ENCODE measurements at regions not wholly inside any gene's neighbourhood (a gene's known extent, or its start where the extent isn't known, plus 50 kb on each side); places are given as distances from the start of the nearest gene placed in this dataset.

GRCh38 chr6:144736763-144737162, 451.6 kb downstream of the UTRN start:
- Histone ChIP-seq H3K27me3 (ENCODE audit: insufficient read depth, low read depth, severe bottlenecking) (no peaks in the 10 kb centered on the region), H3K36me3 (no peaks in the 10 kb centered on the region), H3K9me3 (ENCODE audit: severe bottlenecking) (no peaks in the 10 kb centered on the region), H3K27ac (no peak overlapping the region), H3K4me3 (ENCODE audit: low read depth, low read length) (no peak overlapping the region)
- no peak for DNase-seq
- TF ChIP-seq CTCF (IDR thresholded peaks at IDR 0.05; ENCODE audit: low read depth, low read length), result no peak

- Histone ChIP-seq H3K9me3 (ENCODE audit: severe bottlenecking) (no peaks in the 10 kb centered on the region), H3K27ac (no peak overlapping the region), H3K4me3 (ENCODE audit: low read depth, low read length) (no peak overlapping the region), H3K27me3 (ENCODE audit: insufficient read depth, low read depth, severe bottlenecking) (no peaks in the 10 kb centered on the region), H3K36me3 (no peaks in the 10 kb centered on the region)
- DNase-seq, result peak; percentile 33
- no peak for TF ChIP-seq CTCF (IDR thresholded peaks at IDR 0.05; ENCODE audit: low read depth, low read length)
These were observed 452.9 kb downstream of the UTRN start for GRCh38 chr6:144737998-144738397.

GRCh38 chr6:144739873-144740272, 454.7 kb downstream of the UTRN start:
- H3K4me3 ChIP-seq (ENCODE audit: low read depth, low read length), result no peak overlapping the region
- H3K36me3 ChIP-seq, result no peaks in the 10 kb centered on the region
- no peaks in the 10 kb centered on the region for H3K27me3 ChIP-seq (ENCODE audit: insufficient read depth, low read depth, severe bottlenecking)
- no peak overlapping the region for H3K27ac ChIP-seq
- H3K9me3 ChIP-seq (ENCODE audit: severe bottlenecking), result no peaks in the 10 kb centered on the region
- no peak for TF ChIP-seq CTCF (IDR thresholded peaks at IDR 0.05; ENCODE audit: low read depth, low read length)
- no peak for DNase-seq

- no peak for TF ChIP-seq CTCF (IDR thresholded peaks at IDR 0.05; ENCODE audit: low read depth, low read length)
- no peaks in the 10 kb centered on the region for H3K36me3 ChIP-seq
- H3K27me3 ChIP-seq (ENCODE audit: insufficient read depth, low read depth, severe bottlenecking), result no peaks in the 10 kb centered on the region
- no peak for DNase-seq
- H3K4me3 ChIP-seq (ENCODE audit: low read depth, low read length), result no peak overlapping the region
- no peaks in the 10 kb centered on the region for H3K9me3 ChIP-seq (ENCODE audit: severe bottlenecking)
- no peak overlapping the region for H3K27ac ChIP-seq
These were observed 456.5 kb downstream of the UTRN start for GRCh38 chr6:144741659-144742058.

GRCh38 chr6:144742779-144743178, 457.6 kb downstream of the UTRN start:
- no peaks in the 10 kb centered on the region for H3K27me3 ChIP-seq (ENCODE audit: insufficient read depth, low read depth, severe bottlenecking)

More at GRCh38 chr6:144742779-144743178, 457.6 kb downstream of the UTRN start:
- no peak for DNase-seq
- no peaks in the 10 kb centered on the region for H3K9me3 ChIP-seq (ENCODE audit: severe bottlenecking)
- no peak overlapping the region for H3K4me3 ChIP-seq (ENCODE audit: low read depth, low read length)
- no peak for TF ChIP-seq CTCF (IDR thresholded peaks at IDR 0.05; ENCODE audit: low read depth, low read length)
- H3K27ac ChIP-seq, result no peak overlapping the region
- H3K36me3 ChIP-seq, result no peaks in the 10 kb centered on the region

All from WERI-Rb-1 (cell line).